Mesothelial cell of epicardium (in vitro differentiated cells): ENCODE measurements at regions not wholly inside any gene's neighbourhood (a gene's known extent, or its start where the extent isn't known, plus 50 kb on each side); places are given as distances from the start of the nearest gene placed in this dataset.

Source experiments
- DNase-seq, 2 experiments: peaks; one replicate each; pipeline ENCODE4 v3.0.0; 2021; ENCODE audit warnings: low spot score in 2 of 2; ENCODE audit not compliant: unreplicated experiment in 2 of 2
- H3K27ac Mint-ChIP-seq: 2 replicates; pipeline ENCODE4 v1.8.0; 2021; ENCODE audit warnings: mixed read lengths
- H3K27me3 Mint-ChIP-seq: 2 replicates; pipeline ENCODE4 v1.8.0; 2021; ENCODE audit warnings: low read depth, mixed read lengths
- H3K36me3 Mint-ChIP-seq: 2 replicates; pipeline ENCODE4 v1.8.0; 2021; ENCODE audit warnings: mixed read lengths
- H3K4me1 Mint-ChIP-seq: 2 replicates; pipeline ENCODE4 v1.8.0; 2021; ENCODE audit warnings: mixed read lengths
- H3K4me3 Mint-ChIP-seq: 2 replicates; pipeline ENCODE4 v1.8.0; 2021; ENCODE audit warnings: mild to moderate bottlenecking, moderate library complexity, mixed read lengths
- H3K9me3 Mint-ChIP-seq: 2 replicates; pipeline ENCODE4 v1.8.0; 2021; ENCODE audit warnings: mixed read lengths
- TF ChIP-seq, protein P1 (sequence below): fragments of 200-600 bp; sonication (generic); IDR thresholded peaks from one replicate; pipeline ENCODE4 v1.5.0; 2021; ENCODE audit warnings: antibody characterized with exemption; ENCODE audit not compliant: unreplicated experiment

DNA sequence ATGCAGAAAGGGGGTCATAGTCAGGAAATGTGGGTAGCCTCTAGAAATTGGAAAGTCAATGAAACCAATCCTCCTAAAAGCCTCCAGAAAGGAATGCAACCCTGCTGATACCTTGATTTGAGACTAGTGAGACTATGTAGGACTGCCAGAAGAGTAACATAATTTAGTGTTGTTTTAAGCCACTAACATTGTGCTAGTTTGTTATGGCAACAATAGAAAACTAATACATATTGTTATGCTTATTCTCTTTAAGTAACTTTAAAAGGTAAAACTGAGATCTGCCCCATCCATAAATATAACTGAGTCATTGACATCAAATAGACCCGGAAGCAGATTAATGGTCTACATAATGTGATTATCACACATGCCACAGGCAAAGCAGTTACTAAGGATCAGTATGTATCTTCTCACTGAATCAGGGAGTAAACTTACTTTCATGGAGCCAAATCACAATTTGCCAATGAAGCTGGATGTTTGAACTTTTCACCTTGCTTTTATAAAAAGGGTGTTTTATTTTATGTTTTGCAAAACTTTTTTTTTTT, 146.4 kb upstream of the TMEM106B start:
- H3K36me3 Mint-ChIP-seq = peaks cover 14% of the 10 kb centered on the region
- peaks cover 22% of the 10 kb centered on the region for H3K9me3 Mint-ChIP-seq
- no peaks in the 10 kb centered on the region for H3K27me3 Mint-ChIP-seq
- H3K4me1 Mint-ChIP-seq = peaks cover 27% of the 10 kb centered on the region
- DNase-seq = no peak
- peak overlapping the region; percentile 93 for H3K27ac Mint-ChIP-seq
- TF ChIP-seq, protein P1, sequence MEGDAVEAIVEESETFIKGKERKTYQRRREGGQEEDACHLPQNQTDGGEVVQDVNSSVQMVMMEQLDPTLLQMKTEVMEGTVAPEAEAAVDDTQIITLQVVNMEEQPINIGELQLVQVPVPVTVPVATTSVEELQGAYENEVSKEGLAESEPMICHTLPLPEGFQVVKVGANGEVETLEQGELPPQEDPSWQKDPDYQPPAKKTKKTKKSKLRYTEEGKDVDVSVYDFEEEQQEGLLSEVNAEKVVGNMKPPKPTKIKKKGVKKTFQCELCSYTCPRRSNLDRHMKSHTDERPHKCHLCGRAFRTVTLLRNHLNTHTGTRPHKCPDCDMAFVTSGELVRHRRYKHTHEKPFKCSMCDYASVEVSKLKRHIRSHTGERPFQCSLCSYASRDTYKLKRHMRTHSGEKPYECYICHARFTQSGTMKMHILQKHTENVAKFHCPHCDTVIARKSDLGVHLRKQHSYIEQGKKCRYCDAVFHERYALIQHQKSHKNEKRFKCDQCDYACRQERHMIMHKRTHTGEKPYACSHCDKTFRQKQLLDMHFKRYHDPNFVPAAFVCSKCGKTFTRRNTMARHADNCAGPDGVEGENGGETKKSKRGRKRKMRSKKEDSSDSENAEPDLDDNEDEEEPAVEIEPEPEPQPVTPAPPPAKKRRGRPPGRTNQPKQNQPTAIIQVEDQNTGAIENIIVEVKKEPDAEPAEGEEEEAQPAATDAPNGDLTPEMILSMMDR = no peak
- H3K4me3 Mint-ChIP-seq = no peak overlapping the region

DNA sequence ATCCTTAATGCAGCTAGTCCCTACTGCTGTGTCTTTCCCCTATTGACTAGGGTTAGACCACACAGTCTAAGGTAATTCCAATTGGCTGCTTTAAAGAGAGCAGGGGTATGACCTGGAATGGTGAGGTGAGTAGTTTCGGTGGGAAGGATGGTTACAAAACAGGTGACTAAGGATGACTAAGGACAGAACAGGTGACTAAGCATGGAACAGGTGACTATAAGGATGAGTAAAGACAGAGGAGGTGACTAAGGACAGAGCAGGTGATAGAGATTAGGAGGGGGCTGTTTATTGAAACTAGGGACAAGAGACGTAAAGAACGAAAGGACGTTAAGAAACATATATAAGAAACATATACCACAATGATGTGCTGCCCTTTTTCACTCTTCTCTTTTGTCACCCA, 145.1 kb upstream of the TMEM106B start:
- TF ChIP-seq, protein P1 = no peak
- DNase-seq = no peak
- peak overlapping the region; percentile 93 for H3K27ac Mint-ChIP-seq
- peaks cover 19% of the 10 kb centered on the region for H3K9me3 Mint-ChIP-seq
- H3K27me3 Mint-ChIP-seq = no peaks in the 10 kb centered on the region
- H3K4me3 Mint-ChIP-seq = no peak overlapping the region
- H3K36me3 Mint-ChIP-seq = peaks cover 14% of the 10 kb centered on the region
- H3K4me1 Mint-ChIP-seq = peaks cover 27% of the 10 kb centered on the region

DNA sequence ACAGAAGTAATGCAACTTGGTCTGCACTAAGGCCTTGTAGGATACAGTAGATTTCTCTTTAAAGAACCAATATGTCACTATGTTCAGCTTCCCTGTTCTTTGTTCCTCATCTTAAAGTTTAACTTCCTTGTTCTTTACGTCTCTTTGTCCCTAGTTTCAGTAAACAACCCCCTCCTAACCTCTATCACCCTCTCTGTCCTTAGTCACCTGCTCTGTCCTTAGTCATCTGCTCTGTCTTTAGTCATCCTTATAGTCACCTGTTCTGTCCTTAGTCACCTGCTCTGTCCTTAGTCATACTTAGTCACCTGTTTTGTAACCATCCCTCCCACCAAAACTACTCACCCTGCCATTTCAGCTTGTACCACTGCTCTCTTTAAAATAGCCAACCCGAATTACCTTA, 144.6 kb upstream of the TMEM106B start:
- H3K36me3 Mint-ChIP-seq = peaks cover 10% of the 10 kb centered on the region

DNA sequence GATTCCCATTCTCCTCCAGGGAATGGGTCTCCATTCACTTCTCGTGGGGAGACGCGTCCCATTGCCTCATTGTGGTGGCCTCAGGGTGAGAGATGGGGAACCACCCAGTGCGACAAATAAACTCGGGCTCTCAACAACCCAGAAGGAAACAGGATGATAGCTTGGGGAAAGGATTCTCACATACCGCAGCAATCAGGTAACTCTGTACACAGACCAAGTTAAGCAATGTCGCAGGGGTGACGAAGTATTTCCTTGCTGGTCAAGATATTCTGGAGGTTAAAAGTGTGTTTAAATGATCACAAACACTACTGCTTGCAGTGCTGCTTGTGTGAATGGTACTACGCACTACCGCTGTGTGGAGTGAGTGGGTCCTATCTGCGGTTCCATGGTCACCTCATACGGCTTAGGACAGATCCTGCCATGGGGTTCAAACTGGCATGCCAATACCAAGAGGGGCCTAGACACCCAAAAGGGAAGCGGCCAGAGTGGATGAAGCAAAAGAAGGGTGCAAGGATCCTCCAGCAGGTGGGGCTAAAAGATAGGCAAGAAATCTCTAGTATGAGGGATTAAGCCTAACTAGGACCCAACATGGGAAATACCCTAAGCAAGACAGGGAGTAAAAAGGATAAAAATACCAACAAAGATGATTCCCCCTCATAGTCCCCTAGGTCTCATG, 143.8 kb upstream of the TMEM106B start:
- Mint-ChIP-seq H3K4me1 (peaks cover 27% of the 10 kb centered on the region), H3K9me3 (peaks cover 9% of the 10 kb centered on the region), H3K4me3 (no peak overlapping the region), H3K27me3 (no peaks in the 10 kb centered on the region), H3K36me3 (peaks cover 7% of the 10 kb centered on the region), H3K27ac (peak overlapping the region; percentile 15)
- TF ChIP-seq, protein P1 = peak; percentile 46
- peak in 1 of 2 experiments; percentile 51 for DNase-seq

More for the DNA sequence above, 144.6 kb upstream of the TMEM106B start:
- no peaks in the 10 kb centered on the region for H3K27me3 Mint-ChIP-seq
- no peak overlapping the region for H3K4me3 Mint-ChIP-seq
- peaks cover 27% of the 10 kb centered on the region for H3K4me1 Mint-ChIP-seq
- H3K9me3 Mint-ChIP-seq = peaks cover 13% of the 10 kb centered on the region
- no peak for DNase-seq
- TF ChIP-seq, protein P1 = no peak
- H3K27ac Mint-ChIP-seq = peak overlapping the region; percentile 15

DNA sequence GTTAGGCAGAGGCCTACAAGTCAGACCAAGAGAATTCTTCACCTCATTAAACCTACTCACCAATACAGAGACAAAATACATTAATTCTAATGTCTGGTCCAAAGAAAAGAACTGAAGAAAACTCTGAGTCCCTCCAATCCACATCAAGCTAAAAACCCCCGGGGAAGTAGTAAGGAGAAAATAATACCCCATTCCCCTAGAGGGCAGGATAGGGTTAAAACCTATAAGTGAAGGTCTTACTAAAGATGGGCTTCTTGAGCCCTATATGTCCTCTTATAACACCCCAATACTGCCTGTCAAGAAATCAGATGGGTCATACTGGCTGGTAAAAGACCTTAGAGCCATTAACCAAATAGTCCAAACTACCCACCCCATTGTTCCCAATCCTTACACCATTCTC, 141.3 kb upstream of the TMEM106B start:
- H3K27ac Mint-ChIP-seq = no peak overlapping the region
- H3K36me3 Mint-ChIP-seq = peaks cover 7% of the 10 kb centered on the region
- H3K4me1 Mint-ChIP-seq = peaks cover 20% of the 10 kb centered on the region
- TF ChIP-seq, protein P1 = no peak
- no peak overlapping the region for H3K4me3 Mint-ChIP-seq
- no peaks in the 10 kb centered on the region for H3K27me3 Mint-ChIP-seq
- peaks cover 27% of the 10 kb centered on the region for H3K9me3 Mint-ChIP-seq
- no peak for DNase-seq
